GM12864 (cell line): ENCODE measurements at regions not wholly inside any gene's neighbourhood (a gene's known extent, or its start where the extent isn't known, plus 50 kb on each side); places are given as distances from the start of the nearest gene placed in this dataset.

Experiments
- DNase-seq: peaks from one replicate; pipeline ENCODE4 v3.0.0-alpha.2; 2011; ENCODE audit warnings: low read depth
- H3K4me3 ChIP-seq: 2 replicates; pipeline ENCODE4 v1.5.1; 2011; ENCODE audit warnings: mild to moderate bottlenecking, low read depth, low read length, control low read depth
- CTCF ChIP-seq: IDR thresholded peaks from 2 replicates; pipeline ENCODE4 v1.5.1; 2011; ENCODE audit warnings: low read depth, mild to moderate bottlenecking, moderate library complexity, low read length, control low read depth, inconsistent platforms; ENCODE audit errors: missing control alignments

- no peak for DNase-seq
- H3K4me3 ChIP-seq, result no peak overlapping the region
- no peak for TF ChIP-seq CTCF
These were observed 218.5 kb downstream of the SEC14L1 start for GRCh38 chr17:77359236-77359635.

GRCh38 chr17:77361986-77362620, 221.3 kb downstream of the SEC14L1 start:
- no peak for TF ChIP-seq CTCF
- no peak for DNase-seq
- H3K4me3 ChIP-seq, result no peak overlapping the region

GRCh38 chr17:77363821-77364361, 223.1 kb downstream of the SEC14L1 start:
- TF ChIP-seq CTCF, result no peak
- H3K4me3 ChIP-seq, result no peak overlapping the region
- DNase-seq, result no peak

- no peak for TF ChIP-seq CTCF
- no peak for DNase-seq
- no peak overlapping the region for H3K4me3 ChIP-seq
These were observed 223.7 kb downstream of the SEC14L1 start for GRCh38 chr17:77364381-77364911.

GRCh38 chr17:77364941-77365583, 224.3 kb downstream of the SEC14L1 start:
- no peak for TF ChIP-seq CTCF
- H3K4me3 ChIP-seq, result no peak overlapping the region
- no peak for DNase-seq

GRCh38 chr17:77365584-77366186, 224.9 kb downstream of the SEC14L1 start:
- TF ChIP-seq CTCF, result no peak
- no peak overlapping the region for H3K4me3 ChIP-seq
- no peak for DNase-seq

GRCh38 chr17:77366206-77366557, 225.4 kb downstream of the SEC14L1 start:
- no peak for DNase-seq
- H3K4me3 ChIP-seq, result no peak overlapping the region
- TF ChIP-seq CTCF, result no peak
